Inflammatory macrophage treated with lipopolysaccharide for 1 hour (primary cell): ENCODE measurements at regions not wholly inside any gene's neighbourhood (a gene's known extent, or its start where the extent isn't known, plus 50 kb on each side); places are given as distances from the start of the nearest gene placed in this dataset.

Experiments
- DNase-seq, 2 donors: peaks; one replicate each; pipeline ENCODE4 v3.0.0-alpha.2; 2020 to 2022

DNA sequence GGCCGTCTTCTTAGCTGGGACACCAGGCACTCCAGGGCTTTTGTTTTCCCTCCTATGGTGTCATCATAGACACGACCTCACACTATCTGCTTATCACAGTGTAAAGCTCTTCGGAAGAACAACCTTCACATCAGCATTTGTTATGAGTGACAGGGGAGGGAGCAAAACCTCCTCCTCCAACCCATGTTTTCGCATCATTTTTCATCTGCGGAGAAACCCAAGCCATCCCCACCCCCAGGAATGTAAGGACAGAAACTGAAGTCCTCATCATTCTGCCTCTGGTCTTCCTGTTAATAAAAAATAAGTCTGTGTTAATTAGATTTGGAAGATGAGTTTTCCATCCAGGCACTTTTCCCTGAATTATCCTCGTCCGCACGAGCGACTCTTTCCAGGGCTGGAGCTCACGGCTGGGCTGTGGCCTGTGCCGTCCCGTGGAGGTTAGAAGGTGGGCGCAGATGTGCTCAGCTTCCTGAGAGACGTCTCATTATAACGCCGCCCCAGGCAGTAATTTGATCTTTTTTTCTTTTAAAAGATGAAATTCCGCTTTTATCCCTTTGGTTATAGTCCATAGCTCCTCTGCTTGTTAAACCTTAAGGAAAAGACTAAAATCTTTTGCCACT is 101.6 kb upstream of the TMEM18 start:
- no peak for DNase-seq

DNA sequence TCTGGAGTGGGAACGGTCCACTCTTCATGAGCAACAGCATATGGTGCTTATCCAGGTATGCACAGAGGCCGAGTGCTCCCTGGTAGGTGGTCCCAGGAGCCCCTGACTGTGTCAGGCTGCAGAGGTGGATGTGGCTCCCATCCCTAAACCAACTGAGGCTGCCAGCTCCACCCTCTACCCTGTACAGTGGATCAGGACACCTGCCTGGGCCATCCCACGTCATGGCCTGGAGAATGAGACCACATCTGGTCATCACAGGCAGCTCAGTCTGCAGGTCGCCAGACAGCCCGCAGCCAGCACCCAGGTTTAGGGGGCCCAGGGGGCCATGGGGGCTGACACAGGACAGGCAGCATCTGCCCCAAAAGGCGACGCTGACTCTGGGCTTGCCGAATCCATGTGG is 100.3 kb upstream of the TMEM18 start:
- DNase-seq, result no peak

DNA sequence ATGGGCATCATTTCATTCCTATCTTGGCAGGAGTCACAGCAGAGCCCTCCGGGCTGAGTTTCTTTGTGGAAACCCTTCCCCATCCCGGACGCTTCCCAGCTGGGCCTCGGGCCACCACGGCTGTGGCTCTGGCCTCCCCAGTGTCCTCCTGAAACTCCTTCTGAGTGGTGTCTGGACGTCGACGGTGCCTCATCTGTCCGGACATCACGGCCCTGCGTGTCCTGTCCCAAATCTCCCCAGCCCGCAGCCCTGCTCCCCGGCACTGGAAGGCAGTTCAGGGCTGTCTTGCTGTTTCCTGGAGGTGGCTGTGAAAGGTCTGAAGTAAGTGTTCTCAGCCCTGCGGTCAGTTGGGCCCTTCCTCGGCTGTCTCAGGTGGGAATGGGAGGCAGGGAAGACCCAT is 99.8 kb upstream of the TMEM18 start:
- DNase-seq, result no peak

DNA sequence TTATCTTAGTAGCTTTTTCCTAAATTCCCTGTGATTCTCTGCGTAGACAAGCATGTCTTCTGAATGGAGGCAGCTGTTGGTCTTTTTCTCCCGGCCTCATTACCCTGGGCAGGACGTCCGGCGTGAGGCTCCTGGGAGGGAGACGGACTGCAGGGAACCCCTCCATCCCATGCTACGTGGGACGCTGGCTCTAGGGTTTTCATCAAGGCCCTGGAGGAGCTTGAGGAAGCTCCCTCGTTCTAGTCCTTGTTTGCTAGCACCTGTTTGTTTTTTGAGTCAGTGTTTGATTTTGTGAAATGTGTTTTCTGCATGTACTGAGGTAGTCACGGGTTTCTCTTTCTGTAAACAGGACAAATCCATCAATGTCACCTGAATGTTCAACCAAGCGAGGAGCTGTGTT is 99.3 kb upstream of the TMEM18 start:
- DNase-seq, result no peak

DNA sequence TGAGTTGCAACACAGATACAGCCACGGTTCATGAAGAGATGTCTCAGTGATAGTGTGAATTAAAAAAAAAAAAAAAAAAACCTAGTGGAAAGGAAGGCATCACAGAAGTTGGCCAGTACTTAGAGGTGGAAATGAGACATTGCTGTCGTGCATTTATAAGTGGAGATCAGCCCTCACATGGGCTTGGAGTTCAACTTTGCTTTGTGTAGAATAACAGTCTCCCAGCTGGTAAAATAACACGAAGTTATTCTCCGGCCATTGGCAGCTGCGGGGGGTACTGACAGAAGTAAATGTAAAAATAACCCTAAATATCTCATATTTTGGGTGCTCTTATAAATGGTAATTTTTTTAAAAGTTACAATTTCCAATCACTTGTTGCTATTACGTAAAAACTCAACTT is 98.8 kb upstream of the TMEM18 start:
- no peak for DNase-seq

DNA sequence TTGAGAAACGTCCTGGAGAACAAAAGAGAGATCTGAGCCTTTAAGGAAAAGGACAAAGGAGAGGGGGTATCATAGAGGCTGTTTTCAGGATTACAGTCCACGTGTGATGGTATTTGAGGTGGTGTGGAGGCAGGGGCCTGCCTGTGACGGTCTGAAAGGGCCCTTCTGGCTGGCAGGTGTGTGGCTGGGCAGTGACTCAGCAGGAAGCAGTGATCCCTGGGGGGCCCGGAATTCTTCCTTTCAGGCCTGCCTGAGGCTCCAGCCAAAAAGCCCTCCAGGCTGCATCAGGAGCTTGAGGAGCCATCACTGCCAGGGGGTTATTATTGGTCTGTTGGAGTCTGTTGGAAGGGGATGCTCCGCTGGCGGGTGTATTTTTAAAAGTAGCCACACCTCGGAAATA is 97.2 kb upstream of the TMEM18 start:
- no peak for DNase-seq

DNA sequence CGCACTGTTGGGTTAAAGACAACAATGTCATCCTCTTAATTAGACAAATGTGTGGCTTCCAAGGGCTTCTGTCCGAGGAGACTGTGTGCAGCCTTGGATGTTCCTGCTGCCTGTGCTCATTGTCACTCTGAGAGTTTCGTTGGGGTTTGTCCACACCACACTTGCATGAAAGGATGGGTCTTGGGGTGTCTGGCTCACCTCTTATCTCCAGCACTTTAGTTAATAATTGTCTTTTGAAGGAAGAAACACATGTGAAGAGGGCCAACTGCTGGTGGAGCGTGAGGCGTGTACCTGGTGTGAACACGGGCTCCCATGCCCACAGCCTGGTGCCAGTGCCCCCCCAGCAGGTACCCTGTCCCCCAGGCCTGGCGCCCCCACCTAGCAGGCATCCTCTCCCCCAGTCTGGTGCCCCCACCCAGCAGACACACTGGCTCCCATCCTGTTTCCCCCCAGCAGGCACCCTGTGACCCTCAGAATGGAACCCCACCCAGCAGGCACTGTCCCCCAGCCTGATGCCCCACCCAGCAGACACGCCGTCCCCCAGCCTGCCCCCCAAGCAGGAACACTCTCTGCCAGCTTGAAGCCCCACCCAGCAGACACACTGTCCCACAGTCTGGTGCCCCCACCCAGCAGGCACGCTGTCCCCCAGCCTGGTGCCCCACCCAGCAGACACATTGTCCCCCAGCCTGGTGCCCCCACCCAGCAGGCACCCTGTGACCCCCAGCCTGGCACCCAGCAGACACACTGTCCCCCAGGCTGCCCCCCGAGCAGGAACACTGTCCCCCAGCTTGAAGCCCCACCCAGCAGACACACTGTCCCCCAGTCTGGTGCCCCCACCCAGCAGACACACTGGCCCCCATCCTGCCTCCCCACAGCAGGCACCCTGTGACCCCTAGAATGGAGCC is 96.3 kb upstream of the TMEM18 start:
- DNase-seq, result no peak

DNA sequence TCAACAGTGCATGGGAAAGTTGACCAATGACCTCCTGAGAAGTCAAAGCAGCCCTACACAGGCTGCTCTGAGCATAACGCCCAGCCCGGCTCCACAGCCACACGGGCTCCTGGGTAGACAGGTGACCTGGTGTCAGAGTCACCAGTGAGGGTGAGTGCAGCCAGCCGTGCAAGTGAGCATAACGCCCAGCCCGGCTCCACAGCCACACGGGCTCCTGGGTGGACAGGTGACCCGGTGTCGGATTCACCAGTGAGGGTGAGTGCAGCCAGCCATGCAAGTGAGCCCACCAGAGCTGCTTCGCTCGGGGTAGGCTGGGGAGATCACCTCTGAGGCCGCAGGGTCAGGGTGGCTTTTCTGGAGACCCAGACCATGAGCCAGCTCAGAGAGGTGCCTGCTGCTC is 94.3 kb upstream of the TMEM18 start:
- DNase-seq, result no peak

DNA sequence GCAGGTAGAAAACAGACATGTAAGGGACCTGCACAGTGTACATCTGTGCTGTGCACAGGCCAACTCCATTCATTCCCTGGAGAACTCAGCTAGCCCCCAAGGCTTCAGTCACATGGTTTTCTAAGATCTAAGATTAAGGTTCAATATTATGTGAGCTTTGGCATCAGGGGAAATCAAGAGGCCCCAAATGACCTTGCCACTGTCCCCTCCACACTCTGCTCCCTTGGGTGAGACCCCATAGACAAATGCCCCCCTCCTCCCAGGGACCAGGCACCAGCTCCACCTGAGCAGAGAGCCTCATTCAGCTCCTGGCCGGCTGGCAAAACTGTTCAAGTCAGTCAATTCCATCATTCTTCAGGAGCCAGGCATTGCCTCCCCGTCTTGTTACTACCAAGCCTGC is 93.6 kb upstream of the TMEM18 start:
- no peak for DNase-seq

DNA sequence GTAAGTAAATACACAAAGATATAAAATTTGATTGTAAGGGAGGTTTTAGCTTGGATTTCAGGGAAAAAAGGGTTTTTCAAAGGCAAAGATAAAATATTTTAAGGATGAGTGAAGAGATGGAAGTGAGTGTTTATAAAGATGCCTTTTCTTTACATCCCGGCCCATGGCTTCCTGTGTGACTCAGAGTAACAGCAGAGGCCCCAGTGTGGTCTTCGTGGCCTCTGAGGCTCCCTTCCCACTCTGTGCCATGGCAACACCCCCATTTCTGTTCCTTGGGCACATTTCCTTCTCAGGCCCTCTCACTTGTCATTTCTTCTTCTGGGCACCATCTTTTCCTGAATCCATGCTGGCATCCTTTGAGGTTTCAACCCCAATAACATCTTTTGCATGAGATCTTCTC is 92.6 kb upstream of the TMEM18 start:
- DNase-seq, result no peak

DNA sequence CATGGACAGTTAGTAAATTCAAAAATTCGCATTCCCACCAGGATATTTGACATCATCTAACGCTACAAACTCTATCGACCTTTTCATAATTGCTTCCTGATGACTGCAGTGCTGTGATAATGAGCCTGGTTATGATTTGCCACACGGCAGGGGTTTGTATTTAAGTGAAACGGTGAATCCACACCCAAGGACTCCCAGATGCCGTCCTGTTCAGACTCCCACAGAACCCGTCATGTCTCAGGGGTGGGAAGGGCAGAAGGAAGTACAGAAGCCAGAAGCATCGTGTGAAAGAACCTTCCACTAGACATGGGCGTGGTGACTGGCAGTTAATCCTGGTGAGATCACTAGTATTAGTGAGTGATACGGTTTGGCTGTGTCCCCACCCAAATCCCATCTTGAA is 91.2 kb upstream of the TMEM18 start:
- DNase-seq, result no peak

DNA sequence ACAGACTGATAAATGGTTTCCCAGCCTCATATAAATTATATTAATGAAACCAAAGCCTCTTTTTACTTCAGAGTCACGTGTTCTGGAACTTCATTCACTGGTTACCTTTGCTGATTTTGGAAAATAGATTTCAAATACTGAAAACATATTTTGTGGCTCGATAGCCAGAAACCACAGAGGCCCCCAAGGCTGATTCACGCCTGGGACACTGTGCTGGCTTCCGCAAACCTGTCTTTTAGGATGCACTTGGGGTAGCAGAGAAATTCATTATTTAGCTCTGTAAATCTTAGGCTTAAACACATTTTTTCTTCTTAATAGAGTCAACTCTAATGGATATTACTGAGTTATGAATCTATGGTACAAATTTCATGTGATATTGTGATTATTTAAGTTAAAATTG is 90.7 kb upstream of the TMEM18 start:
- no peak for DNase-seq

DNA sequence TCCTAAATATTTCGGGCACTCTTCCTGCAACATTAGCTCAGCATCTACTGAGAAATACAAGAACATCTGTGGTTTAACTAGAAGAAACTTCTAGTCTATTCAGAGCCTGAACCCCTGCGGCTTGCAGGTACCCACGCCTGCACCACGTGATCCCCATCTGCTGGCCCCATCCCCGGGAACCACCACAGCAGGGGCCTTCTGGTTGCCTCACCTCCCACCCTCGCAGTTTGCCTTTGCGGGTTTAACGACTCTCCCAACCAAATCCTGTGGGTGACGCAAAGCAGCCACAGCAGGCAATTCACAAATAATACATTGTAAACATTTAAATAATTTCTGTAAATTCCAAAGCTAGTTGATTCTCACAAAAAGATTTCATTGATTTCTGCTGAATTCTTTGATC is 90.2 kb upstream of the TMEM18 start:
- no peak for DNase-seq

DNA sequence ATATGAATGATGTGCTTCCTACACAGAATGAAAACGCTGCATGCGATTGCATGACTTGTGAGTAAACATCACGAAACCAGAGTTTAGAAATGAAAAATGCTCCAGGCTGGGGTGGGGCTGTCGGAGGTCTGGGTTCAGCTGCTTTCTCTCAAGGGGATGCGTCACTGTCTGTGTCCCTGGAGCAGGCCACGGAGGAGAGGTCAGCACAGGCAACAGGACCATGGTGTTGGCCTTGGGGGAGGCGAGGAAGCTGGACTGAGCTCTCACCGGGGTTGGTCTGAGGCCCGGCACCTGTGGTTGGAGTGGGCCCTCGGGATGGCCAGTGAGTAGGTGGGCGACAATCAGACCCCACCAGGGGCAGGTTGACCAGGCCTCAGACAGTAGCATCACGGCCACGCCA is 89.0 kb upstream of the TMEM18 start:
- DNase-seq, result no peak

DNA sequence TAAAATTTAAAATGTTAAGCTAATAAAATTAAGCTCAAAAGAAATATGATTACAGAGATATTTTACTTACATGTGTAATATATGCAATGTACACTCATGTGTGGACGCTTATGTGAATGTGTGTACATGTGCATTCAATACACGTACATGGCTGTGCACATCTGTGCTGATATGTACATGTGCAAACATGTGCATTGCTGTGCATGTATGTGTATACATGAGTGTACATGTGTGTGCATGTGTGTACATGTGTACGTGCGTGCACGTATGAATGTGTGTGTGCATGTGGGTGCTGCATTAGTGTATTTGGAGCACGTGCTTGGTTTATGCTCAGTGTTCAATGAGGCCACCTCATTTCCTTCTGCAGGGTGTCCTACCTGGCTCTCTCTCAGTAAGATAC is 88.2 kb upstream of the TMEM18 start:
- no peak for DNase-seq

DNA sequence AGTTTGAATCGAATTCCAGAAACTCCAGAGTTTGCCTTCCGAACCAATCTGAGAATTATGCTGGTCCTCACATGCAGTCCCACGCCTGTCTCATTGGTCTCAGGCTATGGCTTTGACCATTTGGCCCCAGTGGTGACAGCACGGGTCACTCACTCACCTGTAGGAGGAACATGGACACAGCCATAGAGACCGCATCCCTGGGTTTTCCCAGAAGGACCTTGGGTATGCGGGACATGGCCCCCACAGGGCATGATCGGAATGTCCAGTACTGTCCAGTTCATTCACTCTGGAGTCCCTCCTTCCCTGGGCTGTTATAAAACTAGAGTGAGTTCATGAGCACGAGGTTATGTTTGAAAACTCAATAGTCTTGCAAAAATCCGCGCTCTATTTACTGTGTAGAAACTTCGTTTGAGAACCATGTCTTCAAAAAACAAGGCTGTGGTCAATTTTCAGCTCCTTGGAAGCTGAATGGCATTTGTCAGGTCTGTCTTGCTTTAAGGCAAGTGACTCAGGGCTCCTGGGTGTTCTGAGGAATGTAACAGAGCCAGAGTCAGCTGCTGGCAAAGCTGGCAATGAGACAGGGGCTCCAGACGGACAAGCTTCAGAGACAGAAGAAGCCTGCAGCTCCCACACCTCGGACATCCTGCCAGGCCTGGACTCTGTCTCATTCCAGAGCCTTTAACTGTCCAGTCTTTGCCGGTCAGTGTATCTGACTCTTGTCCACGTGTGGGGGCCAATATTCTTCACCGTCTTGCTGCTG is 86.7 kb upstream of the TMEM18 start:
- DNase-seq, result no peak

DNA sequence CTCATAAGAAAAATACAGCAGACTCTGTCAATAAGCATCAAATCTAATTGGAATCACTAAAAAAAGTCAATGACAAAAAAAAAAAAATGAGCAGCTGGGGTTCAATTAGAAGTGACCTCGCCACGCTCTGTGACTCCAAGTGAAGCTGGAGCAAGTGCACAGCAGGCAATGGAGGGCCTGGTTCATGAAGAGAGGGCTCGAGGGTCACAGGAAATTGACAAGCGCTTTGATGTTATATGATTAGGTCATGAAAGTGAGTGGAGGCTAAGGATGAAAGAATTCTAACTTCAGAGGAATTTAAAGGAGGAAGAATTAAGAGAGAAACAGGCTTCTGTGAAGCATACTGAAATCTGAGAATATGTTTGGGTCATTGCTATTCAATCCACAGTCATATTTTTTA is 85.4 kb upstream of the TMEM18 start:
- DNase-seq, result no peak

DNA sequence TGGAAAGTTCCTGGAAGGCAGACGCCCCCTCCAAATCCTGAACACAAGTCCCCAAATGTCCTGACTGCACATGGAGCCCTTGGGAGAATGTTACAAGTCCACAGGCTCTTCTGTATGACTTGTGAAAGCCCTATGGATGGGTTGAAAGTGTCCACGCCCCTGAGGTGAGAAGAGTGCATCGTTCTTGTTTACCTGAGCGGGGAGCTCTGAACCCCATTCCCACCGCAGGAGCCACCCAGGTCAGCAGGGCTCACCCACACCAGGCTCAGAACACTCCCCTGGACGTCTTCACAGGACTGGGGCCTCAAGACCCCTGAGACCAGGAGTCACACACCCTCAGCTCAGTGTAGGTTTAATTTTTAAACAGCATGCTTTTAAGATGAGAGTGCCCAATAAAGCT is 84.2 kb upstream of the TMEM18 start:
- no peak for DNase-seq

DNA sequence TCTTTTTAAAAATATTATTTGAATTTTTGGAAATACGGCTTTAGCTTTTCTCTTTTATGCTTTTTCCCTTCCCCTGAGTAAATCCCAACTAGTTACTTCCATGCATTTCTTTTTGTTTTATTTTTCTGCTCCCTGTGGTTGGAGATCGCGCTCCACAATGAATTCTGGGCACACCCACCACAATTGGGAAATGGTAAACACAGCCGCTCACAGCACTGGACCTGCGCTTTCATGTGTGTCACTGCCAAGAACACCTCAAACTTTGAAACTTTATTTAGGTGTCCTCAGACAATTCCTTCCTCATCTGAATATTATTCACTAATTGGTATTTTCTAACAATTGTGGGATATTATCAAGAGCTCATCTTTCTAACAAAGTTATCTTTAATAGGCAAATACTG is 82.8 kb upstream of the TMEM18 start:
- DNase-seq, result no peak

DNA sequence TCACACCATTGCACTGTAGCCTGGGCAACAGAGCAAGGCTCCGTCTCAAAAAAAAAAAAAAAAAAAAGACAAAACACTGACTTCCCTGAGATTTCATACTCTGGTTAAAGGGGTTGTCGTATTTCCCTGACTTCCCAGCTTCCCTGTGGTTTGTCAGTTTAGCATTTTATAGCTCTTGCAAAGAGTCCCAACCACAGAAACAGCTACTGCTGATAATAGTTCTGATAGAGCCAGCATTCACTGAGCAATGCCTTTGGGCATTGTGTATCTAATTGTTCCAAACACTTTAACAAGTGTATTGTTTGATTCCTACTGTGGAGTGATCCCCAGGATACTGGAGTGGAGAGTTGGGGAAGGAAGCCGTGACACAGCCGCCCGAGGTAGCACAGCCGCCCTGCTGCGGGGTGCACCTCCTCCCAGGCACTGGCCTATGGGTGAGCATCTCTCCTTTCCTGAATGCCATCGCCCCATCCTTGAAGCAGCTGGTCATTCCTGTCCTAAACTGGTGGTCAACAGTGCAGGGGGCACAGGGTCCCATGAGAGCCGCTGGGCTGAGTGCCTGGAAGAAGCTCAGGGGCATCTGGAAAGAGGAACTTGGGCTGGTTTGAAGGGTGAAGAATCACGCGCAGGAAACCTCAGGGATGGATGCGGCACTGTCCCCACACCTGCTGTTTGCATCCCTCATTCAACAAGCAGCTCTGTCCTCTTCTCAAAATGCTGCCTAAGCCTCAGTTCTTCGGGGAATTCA is 81.0 kb upstream of the TMEM18 start:
- DNase-seq, result no peak

DNA sequence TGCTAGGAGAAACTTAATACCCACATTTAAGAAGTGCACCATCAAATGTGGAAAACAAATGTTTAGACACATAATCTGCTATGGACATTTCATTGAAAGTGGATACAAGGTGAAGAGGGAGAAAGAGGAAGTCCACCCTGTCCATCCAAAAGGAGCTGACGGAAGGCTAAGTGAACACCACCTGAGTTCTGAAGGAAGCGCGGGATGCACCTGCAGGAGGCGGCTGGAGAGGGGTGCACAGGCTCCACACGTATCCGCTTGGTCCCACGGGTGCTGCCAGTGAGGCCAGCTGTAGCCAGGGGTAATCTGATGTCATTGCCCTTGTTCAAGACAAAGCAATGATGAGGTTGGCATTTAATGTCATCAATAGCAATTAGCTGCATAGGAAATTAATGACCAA is 75.9 kb upstream of the TMEM18 start:
- DNase-seq, result no peak

DNA sequence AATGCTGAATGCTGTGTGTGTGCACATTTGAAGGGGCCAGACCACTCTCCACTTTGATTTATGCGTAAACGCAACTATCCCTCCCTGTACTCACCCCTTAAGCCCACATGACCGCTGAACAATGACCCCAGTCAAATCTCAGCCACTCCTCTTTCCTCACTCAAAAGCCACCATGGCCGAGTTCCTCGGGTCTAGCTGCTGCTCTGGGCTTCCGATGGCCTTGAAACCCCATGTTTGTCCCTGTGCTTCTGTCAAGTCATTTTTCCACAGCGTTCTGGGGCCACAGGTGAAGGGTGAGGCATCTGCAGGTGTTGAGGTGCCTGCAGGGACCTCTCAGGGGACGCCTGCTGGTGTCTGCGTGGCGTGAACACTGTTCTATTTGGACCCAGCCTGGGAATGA is 74.3 kb upstream of the TMEM18 start:
- no peak for DNase-seq

DNA sequence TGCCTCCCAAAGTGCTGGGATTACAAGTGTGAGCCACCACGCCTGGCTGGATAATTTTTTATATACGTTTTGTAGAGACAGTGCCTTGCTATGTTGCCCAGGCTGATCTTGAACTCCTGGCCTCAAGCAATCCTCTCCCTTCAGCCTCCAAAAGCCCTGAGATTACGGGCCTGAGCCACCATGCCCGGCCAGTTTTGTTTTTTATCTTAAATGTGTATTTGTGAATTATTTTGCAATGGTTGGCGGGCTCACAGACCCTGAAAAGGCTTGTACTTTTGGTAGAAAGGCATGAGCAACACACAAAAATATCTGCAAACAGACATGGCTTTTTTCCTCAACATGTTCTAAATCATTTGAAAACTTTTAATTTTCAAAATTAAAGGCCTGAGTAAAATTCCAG is 73.4 kb upstream of the TMEM18 start:
- no peak for DNase-seq
